ENCODE measurements at regions not wholly inside any gene's neighbourhood (a gene's known extent, or its start where the extent isn't known, plus 50 kb on each side); places are given as distances from the start of the nearest gene placed in this dataset.
"Not testable (repeated sequence)": the region's sequence is repeated elsewhere in the genome, so short reads cannot be mapped to it uniquely, and the experiment has no call there.

DNA sequence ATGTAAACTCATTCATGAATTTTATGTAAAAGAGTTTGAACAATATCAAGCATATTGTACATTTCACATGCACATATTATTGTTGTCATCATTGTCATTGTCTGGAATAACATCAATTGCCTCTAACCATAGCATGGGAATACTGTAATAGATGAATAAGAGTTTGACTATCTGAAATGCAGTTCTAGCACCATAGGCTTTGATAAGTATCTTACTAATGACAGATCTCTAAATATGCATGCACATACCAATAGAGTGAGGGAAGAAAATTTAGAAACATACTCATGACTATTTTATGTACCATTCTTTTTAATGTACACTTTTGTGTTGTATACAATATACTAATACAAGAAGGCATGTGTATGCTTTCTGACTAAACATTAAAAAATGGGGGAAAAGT is 161.6 kb upstream of the SPRY1 start:
- DNase-seq (no peak), ATAC-seq (no peak)
- peaks cover 14 to 24% of the 10 kb centered on the region in 2 donors for H3K9me3 Mint-ChIP-seq
- H3K27ac Mint-ChIP-seq, result no peak overlapping the region
- no peaks in the 10 kb centered on the region for H3K27me3 Mint-ChIP-seq
- no peaks in the 10 kb centered on the region for H3K4me1 Mint-ChIP-seq
- H3K4me3 Mint-ChIP-seq, result no peak overlapping the region

DNA sequence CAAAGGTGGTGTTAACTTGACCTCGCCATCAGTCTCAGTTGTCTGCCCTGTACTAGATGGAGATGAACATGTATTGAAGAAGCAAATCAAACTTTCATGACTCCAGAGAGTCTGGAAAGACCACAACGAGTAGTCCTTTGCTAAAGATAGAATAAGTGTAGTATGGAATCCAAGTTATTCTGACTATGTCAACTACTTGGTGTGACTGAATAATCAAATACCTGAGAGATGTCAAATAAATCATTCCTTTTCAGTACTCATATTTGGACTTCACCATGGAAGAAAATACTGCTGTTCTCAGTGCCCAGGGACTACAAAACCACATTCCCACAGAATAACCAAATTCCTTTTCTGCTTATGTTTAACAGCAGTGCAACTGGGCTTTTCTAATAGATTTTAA is 161.2 kb upstream of the SPRY1 start:
- DNase-seq, result no peak
- Mint-ChIP-seq H3K27ac (no peak overlapping the region), H3K9me3 (peaks cover 17 to 25% of the 10 kb centered on the region in 2 donors), H3K4me1 (no peaks in the 10 kb centered on the region), H3K4me3 (no peak overlapping the region), H3K27me3 (no peaks in the 10 kb centered on the region)
- ATAC-seq, result no peak

DNA sequence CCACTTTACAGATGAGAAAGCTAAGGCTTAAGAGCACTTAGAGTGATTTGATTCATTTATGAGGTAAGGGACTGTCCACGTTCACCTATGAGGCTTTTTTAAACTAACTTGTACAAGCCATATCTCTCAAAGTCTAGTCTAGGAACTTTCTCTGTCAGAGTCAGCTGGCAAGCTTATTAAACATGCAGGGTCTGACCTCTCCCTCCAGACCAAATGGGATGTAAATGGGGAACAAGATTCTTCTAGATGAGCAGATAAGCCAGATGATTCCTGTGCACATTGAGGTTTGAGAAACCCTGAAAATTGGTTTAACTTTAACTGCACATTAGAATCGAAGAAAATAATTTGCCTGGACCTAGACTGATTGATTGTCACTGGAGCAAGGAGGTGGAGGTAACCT is 160.0 kb upstream of the SPRY1 start:
- H3K9me3 Mint-ChIP-seq, result peaks cover 21 to 33% of the 10 kb centered on the region in 2 donors
- DNase-seq, result no peak
- H3K4me1 Mint-ChIP-seq, result no peaks in the 10 kb centered on the region
- no peak for ATAC-seq
- H3K27ac Mint-ChIP-seq, result no peak overlapping the region
- no peak overlapping the region for H3K4me3 Mint-ChIP-seq
- H3K27me3 Mint-ChIP-seq, result no peaks in the 10 kb centered on the region

DNA sequence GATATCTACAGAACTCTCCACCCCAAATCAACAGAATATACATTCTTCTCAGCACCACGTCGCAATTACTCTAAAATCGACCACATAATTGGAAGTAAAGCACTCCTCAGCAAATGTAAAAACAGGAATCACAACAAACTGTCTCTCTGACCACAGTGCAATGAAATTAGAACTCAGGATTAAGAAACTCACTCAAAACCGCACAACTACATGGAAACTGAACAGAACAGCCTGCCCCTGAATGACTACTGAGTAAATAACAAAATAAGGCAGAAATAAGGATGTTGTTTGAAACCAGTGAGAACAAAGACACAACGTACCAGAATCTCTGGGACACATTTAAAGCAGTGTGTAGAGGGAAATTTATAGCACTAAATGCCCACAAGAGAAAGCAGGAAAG is 156.3 kb upstream of the SPRY1 start:
- ATAC-seq, result not testable (repeated sequence)

DNA sequence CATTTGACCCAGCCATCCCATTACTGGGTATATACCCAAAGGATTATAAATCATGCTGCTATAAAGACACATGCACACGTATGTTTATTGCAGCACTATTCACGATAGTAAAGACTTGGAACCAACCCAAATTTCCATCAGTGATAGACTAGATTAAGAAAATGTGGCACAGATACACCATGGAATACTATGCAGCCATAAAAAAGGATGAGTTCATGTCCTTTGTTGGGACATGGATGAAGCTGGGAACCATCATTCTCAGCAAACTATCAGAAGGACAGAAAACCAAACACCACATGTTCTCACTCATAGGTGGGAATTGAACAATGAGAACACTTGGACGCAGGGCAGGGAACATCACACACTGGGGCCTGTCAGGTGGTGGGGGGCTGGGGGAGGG is 153.4 kb upstream of the SPRY1 start:
- H3K27ac Mint-ChIP-seq, H3K4me1 Mint-ChIP-seq, H3K4me3 Mint-ChIP-seq, ATAC-seq, H3K27me3 Mint-ChIP-seq, DNase-seq: not testable (repeated sequence)
- H3K9me3 Mint-ChIP-seq, result peaks cover 25 to 45% of the 10 kb centered on the region in 2 donors

More for the DNA sequence above, 156.3 kb upstream of the SPRY1 start:
- H3K4me1 Mint-ChIP-seq, H3K27ac Mint-ChIP-seq, H3K27me3 Mint-ChIP-seq, H3K4me3 Mint-ChIP-seq, DNase-seq: not testable (repeated sequence)
- H3K9me3 Mint-ChIP-seq, result peaks cover 25 to 46% of the 10 kb centered on the region in 2 donors

DNA sequence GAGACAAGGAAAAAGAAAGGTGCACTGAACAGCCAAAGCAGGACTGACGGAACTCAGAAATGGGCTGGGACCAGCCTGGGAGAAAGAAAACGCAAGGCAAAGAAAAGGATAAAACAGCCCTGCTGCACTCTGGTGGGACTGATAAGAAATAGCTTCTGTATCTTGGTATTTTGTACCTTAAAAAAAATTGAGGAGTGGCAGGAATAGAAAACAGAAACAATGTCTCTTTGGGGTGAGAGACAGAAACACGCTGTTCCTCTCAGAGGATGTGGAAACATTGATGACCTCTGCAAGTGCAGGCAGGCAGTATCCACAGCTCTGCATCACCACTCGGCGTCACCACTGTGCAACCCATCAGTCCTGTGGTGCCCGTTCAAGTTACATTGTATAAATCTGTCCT is 152.5 kb upstream of the SPRY1 start:
- H3K9me3 Mint-ChIP-seq, result peaks cover 20 to 36% of the 10 kb centered on the region in 2 donors
- no peaks in the 10 kb centered on the region for H3K27me3 Mint-ChIP-seq
- no peaks in the 10 kb centered on the region for H3K4me1 Mint-ChIP-seq
- peak overlapping the region in 1 of 2 donors; percentile 7 for H3K27ac Mint-ChIP-seq
- no peak for DNase-seq
- H3K4me3 Mint-ChIP-seq, result no peak overlapping the region
- ATAC-seq, result peak; percentile 52

DNA sequence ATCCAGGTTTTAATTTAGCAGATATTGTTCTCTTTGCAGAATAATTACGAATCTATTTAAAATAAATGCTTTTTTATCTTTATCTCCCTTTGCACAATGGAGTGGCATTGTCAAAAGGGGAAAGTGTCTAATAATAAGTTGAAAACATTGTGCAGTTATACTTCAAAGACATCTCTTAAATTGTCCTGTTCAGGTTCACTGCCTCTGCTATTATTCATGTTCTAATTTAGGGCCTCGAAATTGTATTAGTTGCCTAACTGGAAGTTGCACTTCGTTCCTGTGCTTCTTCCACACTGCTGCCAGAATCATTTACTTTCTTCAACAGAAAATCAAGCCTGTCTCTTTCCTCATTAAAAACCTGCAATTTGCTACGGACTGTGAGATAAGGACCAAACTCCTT is 150.5 kb upstream of the SPRY1 start:
- peaks cover 7 to 18% of the 10 kb centered on the region in 2 donors for H3K9me3 Mint-ChIP-seq
- H3K27me3 Mint-ChIP-seq, result no peaks in the 10 kb centered on the region
- H3K4me1 Mint-ChIP-seq, result no peaks in the 10 kb centered on the region
- H3K4me3 Mint-ChIP-seq, result no peak overlapping the region
- ATAC-seq (no peak), DNase-seq (no peak)
- no peak overlapping the region for H3K27ac Mint-ChIP-seq

DNA sequence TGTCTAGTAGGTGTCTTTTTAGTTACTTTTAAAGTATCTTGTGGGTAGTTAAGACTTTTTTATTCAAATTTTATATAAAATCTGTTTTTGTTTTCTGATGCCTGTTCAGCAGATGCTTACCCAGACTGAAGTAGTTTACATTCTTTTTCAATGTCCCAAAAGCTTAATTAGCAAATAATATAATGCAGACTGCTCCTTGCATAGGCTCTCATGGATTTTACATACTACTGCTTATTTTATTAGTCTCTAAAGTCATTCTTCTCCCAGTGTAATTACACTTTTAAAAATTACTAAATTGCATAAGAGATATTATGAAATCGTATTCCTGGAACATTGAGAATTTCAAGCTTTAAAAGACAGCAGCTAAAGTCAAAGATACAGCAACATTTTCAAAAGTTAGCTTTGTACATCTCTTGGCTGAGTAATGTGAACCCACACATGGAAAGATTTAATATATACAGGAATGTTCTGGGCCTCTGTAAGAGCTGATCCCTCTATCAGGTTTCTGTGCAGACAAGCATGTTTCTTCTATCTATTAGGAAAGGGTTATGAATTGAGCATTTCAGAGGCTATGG is 148.4 kb upstream of the SPRY1 start:
- H3K4me1 Mint-ChIP-seq, result no peaks in the 10 kb centered on the region
- H3K9me3 Mint-ChIP-seq, result no peaks in the 10 kb centered on the region
- no peaks in the 10 kb centered on the region for H3K27me3 Mint-ChIP-seq
- H3K4me3 Mint-ChIP-seq, result no peak overlapping the region
- no peak overlapping the region for H3K27ac Mint-ChIP-seq
- no peak for ATAC-seq
- DNase-seq, result no peak

DNA sequence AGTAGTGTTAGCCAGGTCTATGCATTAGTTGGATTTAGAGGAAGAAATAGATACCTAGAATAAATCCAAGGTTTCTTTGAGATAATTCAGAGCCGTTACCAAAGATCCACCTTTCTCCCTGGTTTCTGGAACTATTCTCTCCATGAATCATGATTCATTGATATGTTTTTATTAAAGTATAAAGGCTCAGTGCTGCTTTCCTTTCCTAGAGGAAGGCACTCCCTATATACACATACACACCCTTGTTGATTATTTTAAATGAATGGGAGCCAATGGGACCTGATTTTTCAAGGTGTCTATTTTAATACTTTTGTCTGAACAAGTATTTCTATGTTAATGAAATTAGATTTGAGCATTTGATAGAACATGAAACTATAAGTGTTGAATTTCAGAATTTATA is 146.8 kb upstream of the SPRY1 start:
- Mint-ChIP-seq H3K27ac (no peak overlapping the region), H3K9me3 (no peaks in the 10 kb centered on the region), H3K27me3 (no peaks in the 10 kb centered on the region), H3K4me1 (no peaks in the 10 kb centered on the region), H3K4me3 (no peak overlapping the region)
- ATAC-seq (no peak), DNase-seq (no peak)

DNA sequence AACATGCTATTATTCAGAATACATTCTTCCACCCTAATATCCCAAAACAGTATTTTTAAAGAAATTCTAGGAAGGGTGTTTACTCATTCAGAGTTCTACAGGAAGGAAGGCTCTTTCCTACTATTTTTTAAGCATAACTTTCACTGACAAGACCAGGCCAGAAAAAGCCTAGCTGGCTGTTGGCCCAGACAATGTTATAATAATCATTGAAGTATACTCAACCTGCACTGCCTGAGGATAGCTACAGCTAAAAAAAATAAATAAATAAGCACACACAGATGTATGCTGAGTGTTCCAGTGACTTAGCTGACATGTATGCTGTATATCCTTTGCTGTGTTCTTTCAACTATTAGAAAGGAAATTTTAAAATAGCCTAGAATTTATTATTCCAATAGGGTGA is 145.8 kb upstream of the SPRY1 start:
- no peak for DNase-seq
- Mint-ChIP-seq H3K9me3 (no peaks in the 10 kb centered on the region), H3K4me1 (no peaks in the 10 kb centered on the region)

DNA sequence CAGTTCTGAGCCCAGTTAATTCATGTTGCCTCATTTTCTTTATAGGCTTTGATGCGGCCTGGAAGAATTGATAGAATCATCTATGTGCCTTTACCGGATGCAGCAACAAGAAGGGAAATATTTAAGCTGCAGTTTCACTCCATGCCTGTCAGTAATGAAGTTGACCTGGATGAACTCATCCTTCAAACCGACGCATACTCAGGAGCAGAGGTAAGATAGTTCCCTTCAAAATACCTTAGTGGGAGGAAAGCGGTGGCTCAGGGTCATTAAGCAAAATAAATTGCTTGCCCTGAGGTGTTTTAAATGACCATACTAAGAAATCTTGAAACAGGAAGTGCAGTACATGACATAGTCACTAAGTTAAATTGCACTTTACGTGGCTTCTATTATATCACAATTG is 140.6 kb upstream of the SPRY1 start:
- Mint-ChIP-seq H3K27me3 (no peaks in the 10 kb centered on the region), H3K9me3 (no peaks in the 10 kb centered on the region), H3K4me3 (no peak overlapping the region), H3K27ac (no peak overlapping the region), H3K4me1 (no peaks in the 10 kb centered on the region)
- no peak for DNase-seq
- no peak for ATAC-seq

More for the DNA sequence above, 145.8 kb upstream of the SPRY1 start:
- no peak overlapping the region for H3K27ac Mint-ChIP-seq
- H3K4me3 Mint-ChIP-seq, result no peak overlapping the region
- H3K27me3 Mint-ChIP-seq, result no peaks in the 10 kb centered on the region
- ATAC-seq, result no peak

DNA sequence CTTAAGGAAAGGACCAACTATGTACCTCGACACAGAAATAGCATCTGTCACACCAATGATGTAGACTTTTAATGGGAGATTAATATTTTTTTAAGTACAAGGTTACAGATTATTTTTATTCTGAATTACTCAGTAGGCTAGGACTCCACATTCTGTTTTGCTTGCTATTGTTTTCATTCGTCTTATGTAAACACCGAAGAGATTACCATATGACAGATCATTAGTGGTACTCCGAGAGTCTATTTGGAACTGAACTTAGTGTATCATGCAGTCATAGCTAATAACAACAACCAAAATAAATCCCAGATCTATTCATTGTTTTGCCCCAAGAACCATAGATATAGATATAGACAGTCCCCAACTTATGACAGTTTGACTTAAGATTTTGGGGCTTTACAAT is 139.7 kb upstream of the SPRY1 start:
- no peak for DNase-seq
- no peak for ATAC-seq
- no peak overlapping the region for H3K4me3 Mint-ChIP-seq
- H3K27me3 Mint-ChIP-seq, result no peaks in the 10 kb centered on the region
- H3K9me3 Mint-ChIP-seq, result no peaks in the 10 kb centered on the region
- no peak overlapping the region for H3K27ac Mint-ChIP-seq
- H3K4me1 Mint-ChIP-seq, result no peaks in the 10 kb centered on the region

DNA sequence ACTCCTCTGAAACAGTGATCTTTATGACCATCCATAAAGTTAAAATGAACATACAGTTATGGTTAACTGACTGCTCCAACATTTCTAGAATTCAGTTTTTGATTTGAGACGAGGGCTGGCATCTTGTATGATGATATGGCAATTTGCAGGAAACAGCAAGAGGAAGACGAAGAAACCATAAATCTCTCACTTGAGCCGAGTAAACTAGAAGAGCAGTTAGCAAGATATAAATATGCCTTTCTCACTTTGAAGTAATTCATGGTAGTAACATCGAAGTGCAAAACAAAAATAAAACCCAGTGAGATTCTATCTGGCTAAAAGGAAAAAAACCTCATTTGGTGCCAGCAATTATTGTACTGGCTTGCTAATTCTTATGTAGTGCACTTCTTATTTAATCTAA is 139.0 kb upstream of the SPRY1 start:
- no peak overlapping the region for H3K4me3 Mint-ChIP-seq
- no peak overlapping the region for H3K27ac Mint-ChIP-seq
- H3K9me3 Mint-ChIP-seq, result no peaks in the 10 kb centered on the region
- DNase-seq (no peak), ATAC-seq (no peak)
- no peaks in the 10 kb centered on the region for H3K4me1 Mint-ChIP-seq
- H3K27me3 Mint-ChIP-seq, result no peaks in the 10 kb centered on the region

DNA sequence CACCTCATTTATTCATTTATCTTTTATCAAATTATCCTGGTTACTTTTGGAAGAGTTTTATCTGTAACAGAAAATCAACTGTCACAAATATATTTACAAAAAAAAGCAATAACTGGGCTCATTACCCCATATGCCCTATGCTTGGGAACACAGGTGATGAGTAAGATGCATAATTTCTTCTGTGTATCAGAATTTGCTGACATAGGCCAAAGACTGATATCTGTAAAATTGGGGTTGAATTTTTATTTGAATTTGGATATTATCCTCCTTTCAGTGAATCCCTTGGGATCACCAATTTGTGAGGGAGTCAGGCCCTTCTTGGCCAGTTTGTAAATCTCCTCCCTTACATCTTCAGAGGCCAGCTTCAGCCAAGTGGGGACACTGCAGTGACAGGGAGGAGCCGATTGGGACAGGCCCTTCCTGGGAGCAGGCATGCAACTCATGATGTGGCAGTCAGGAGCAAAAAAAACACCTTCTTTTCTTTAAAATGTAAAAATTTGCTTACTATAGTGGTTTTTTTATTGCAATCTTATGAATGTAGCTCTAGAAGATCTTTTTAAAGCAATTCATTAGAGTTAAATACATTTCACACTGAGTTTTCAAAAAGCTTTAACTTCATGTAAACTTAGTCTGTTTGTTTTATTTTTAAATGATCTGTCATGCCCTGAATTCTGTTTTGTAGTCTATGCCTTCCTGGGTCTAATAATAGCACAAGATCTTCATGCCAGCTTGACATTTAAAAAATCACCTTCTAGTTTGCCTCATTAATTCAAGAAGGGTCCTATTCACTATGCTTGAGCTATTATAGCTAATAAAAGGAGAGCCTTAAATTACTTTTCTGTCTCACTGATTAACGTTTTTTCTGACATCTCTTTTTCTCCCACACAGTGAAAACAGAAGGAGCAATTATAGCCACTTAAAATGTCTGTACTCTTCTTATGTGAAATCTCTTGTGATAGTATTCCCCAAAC is 136.6 kb upstream of the SPRY1 start:
- no peak for ATAC-seq
- no peak overlapping the region for H3K27ac Mint-ChIP-seq

DNA sequence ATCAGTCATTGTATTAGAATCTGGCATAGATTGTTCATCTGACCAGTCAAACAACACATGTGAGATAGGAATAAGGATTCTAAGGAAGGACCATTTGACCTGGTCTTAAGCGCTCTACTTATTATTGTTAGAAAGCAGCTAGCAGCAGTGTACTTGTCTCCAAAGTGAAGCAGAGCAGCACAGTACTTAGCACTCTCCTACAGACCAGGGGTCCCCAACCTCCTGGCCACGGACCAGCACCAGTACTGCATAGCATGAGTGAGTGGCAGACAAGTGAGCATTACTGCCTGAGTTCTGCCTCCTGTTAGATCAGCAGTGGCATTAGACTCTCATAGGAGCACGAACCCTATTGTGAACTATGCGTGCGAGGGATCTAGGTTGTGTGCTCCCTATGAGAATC is 135.9 kb upstream of the SPRY1 start:
- DNase-seq, result no peak
- H3K4me1 Mint-ChIP-seq, result no peaks in the 10 kb centered on the region
- no peak overlapping the region for H3K4me3 Mint-ChIP-seq
- H3K27me3 Mint-ChIP-seq, result no peaks in the 10 kb centered on the region
- ATAC-seq, result no peak
- no peak overlapping the region for H3K27ac Mint-ChIP-seq
- H3K9me3 Mint-ChIP-seq, result no peaks in the 10 kb centered on the region

More for the DNA sequence above, 136.6 kb upstream of the SPRY1 start:
- Mint-ChIP-seq H3K9me3 (no peaks in the 10 kb centered on the region), H3K4me3 (no peak overlapping the region), H3K4me1 (no peaks in the 10 kb centered on the region), H3K27me3 (no peaks in the 10 kb centered on the region)
- no peak for DNase-seq

DNA sequence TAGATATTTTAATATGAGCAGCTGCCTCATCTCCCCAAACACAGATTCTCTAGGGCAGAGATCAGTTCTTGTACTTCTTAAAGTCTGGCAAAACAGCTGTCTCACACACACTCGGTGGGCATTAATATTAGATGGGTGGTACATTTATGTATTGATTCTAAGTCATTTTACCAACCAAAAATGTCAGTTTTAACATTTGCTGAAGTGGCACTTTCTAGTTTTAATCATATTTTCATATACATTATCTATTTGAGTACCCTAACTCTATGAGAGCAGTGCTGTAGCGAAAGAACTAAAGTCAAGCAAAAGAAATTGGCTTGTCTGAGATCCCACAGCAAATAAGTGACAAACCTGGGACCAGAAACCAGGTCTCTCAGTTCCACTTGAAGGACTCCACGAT is 134.5 kb upstream of the SPRY1 start:
- Mint-ChIP-seq H3K4me1 (no peaks in the 10 kb centered on the region), H3K27me3 (no peaks in the 10 kb centered on the region), H3K27ac (no peak overlapping the region), H3K9me3 (no peaks in the 10 kb centered on the region), H3K4me3 (no peak overlapping the region)
- no peak for ATAC-seq
- DNase-seq, result no peak
